ENCODE measurements at regions not wholly inside any gene's neighbourhood (a gene's known extent, or its start where the extent isn't known, plus 50 kb on each side); places are given as distances from the start of the nearest gene placed in this dataset.

- TF ChIP-seq, protein P1, sequence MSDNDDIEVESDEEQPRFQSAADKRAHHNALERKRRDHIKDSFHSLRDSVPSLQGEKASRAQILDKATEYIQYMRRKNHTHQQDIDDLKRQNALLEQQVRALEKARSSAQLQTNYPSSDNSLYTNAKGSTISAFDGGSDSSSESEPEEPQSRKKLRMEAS (IDR thresholded peaks at IDR 0.05): no peak
- no peak for TF ChIP-seq CEBPB (IDR thresholded peaks at IDR 0.05)
- TF ChIP-seq TAF1 (IDR thresholded peaks at IDR 0.05; ENCODE audit: low read depth): no peak
- no peak for TF ChIP-seq RAD21 (IDR thresholded peaks at IDR 0.05; ENCODE audit: low read depth)
- TF ChIP-seq ZBTB7A (IDR thresholded peaks at IDR 0.05; ENCODE audit: low read depth): no peak
- no peak for TF ChIP-seq TEAD4 (IDR thresholded peaks at IDR 0.05)
- TF ChIP-seq EGR1 (IDR thresholded peaks at IDR 0.05): no peak
- no peak for TF ChIP-seq CREB1 (IDR thresholded peaks at IDR 0.05; ENCODE audit: low read depth)
- TF ChIP-seq, protein P2, sequence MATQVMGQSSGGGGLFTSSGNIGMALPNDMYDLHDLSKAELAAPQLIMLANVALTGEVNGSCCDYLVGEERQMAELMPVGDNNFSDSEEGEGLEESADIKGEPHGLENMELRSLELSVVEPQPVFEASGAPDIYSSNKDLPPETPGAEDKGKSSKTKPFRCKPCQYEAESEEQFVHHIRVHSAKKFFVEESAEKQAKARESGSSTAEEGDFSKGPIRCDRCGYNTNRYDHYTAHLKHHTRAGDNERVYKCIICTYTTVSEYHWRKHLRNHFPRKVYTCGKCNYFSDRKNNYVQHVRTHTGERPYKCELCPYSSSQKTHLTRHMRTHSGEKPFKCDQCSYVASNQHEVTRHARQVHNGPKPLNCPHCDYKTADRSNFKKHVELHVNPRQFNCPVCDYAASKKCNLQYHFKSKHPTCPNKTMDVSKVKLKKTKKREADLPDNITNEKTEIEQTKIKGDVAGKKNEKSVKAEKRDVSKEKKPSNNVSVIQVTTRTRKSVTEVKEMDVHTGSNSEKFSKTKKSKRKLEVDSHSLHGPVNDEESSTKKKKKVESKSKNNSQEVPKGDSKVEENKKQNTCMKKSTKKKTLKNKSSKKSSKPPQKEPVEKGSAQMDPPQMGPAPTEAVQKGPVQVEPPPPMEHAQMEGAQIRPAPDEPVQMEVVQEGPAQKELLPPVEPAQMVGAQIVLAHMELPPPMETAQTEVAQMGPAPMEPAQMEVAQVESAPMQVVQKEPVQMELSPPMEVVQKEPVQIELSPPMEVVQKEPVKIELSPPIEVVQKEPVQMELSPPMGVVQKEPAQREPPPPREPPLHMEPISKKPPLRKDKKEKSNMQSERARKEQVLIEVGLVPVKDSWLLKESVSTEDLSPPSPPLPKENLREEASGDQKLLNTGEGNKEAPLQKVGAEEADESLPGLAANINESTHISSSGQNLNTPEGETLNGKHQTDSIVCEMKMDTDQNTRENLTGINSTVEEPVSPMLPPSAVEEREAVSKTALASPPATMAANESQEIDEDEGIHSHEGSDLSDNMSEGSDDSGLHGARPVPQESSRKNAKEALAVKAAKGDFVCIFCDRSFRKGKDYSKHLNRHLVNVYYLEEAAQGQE (IDR thresholded peaks at IDR 0.05; ENCODE audit: low read depth): no peak
- no peak for TF ChIP-seq EP300 (IDR thresholded peaks at IDR 0.05; ENCODE audit: borderline replicate concordance)
- no peak for TF ChIP-seq USF1 (IDR thresholded peaks at IDR 0.05)
- TF ChIP-seq TCF12 (IDR thresholded peaks at IDR 0.05; ENCODE audit: low read depth): no peak
- no peak for TF ChIP-seq NFIC (IDR thresholded peaks at IDR 0.05)
- no peak for TF ChIP-seq YY1 (IDR thresholded peaks at IDR 0.05; ENCODE audit: low read depth)
- no peak for TF ChIP-seq FOXM1 (IDR thresholded peaks at IDR 0.05; ENCODE audit: borderline replicate concordance, low read depth)
These were observed 77.6 kb upstream of the UNC5B start for GRCh38 chr10:71134732-71135211.

GRCh38 chr10:71135236-71135635, 77.1 kb upstream of the UNC5B start:
- TF ChIP-seq NFIC (IDR thresholded peaks at IDR 0.05) (no peak), CREB1 (IDR thresholded peaks at IDR 0.05; ENCODE audit: low read depth) (no peak), TAF1 (IDR thresholded peaks at IDR 0.05; ENCODE audit: low read depth) (no peak), USF1 (IDR thresholded peaks at IDR 0.05) (no peak), TEAD4 (IDR thresholded peaks at IDR 0.05) (no peak), CEBPB (IDR thresholded peaks at IDR 0.05) (no peak), EGR1 (IDR thresholded peaks at IDR 0.05) (no peak), TCF12 (IDR thresholded peaks at IDR 0.05; ENCODE audit: low read depth) (no peak), ZBTB7A (IDR thresholded peaks at IDR 0.05; ENCODE audit: low read depth) (no peak), RAD21 (IDR thresholded peaks at IDR 0.05; ENCODE audit: low read depth) (no peak)
- TF ChIP-seq, protein P1 (IDR thresholded peaks at IDR 0.05): no peak
- TF ChIP-seq, protein P2 (IDR thresholded peaks at IDR 0.05; ENCODE audit: low read depth): no peak

DNA sequence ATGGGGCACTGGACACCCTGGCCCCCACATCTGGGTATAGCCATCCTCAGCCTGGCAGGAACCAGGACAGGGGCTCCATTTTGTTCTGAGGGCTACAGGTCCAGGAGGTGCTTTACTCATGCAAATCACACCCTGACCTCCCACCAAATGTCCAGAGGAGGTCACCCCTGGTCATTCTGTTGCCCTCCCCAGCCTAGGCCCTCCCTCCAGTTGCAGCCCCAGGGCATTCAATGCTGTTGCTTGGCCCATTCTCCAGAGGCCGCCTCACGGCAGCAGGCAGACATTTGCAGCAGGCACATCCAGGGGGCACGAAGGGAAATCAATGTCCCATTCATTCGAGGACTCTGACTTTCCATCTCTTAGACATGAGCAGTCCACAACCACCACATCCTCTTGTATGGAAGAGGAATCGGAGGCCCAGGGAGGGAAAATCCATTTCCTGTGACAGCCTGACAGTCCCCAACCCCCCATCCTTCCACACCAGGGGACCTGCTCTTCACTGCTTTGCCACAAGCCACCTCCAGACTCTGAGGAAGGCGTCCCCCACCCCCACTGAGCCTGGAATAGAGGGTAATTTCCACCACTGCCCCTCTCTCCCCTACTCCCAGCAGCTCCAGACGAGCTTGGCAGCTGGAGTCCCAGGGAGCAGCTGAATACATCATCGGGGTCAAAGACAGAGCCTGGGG, 76.2 kb upstream of the UNC5B start:
- TF ChIP-seq RAD21 (IDR thresholded peaks at IDR 0.05; ENCODE audit: low read depth) (no peak), EGR1 (IDR thresholded peaks at IDR 0.05) (no peak), CREB1 (IDR thresholded peaks at IDR 0.05; ENCODE audit: low read depth) (no peak)

GRCh38 chr10:71137701-71138100, 74.7 kb upstream of the UNC5B start:
- TF ChIP-seq RAD21 (IDR thresholded peaks at IDR 0.05; ENCODE audit: low read depth) (no peak), EP300 (IDR thresholded peaks at IDR 0.05; ENCODE audit: borderline replicate concordance) (no peak), TAF1 (IDR thresholded peaks at IDR 0.05; ENCODE audit: low read depth) (no peak), ZBTB7A (IDR thresholded peaks at IDR 0.05; ENCODE audit: low read depth) (no peak)

GRCh38 chr10:71138166-71138830, 74.1 kb upstream of the UNC5B start:
- TF ChIP-seq TCF12 (IDR thresholded peaks at IDR 0.05; ENCODE audit: low read depth): no peak
- TF ChIP-seq EP300 (IDR thresholded peaks at IDR 0.05; ENCODE audit: borderline replicate concordance): no peak
- peak; percentile 51; the same call in 1 of the 2 replicates for TF ChIP-seq NFIC (IDR thresholded peaks at IDR 0.05)

GRCh38 chr10:71141528-71141927, 70.8 kb upstream of the UNC5B start:
- TF ChIP-seq ZBTB7A (IDR thresholded peaks at IDR 0.05; ENCODE audit: low read depth) (no peak), TAF1 (IDR thresholded peaks at IDR 0.05; ENCODE audit: low read depth) (no peak), CREB1 (IDR thresholded peaks at IDR 0.05; ENCODE audit: low read depth) (no peak), CEBPB (IDR thresholded peaks at IDR 0.05) (no peak), TCF12 (IDR thresholded peaks at IDR 0.05; ENCODE audit: low read depth) (no peak), EP300 (IDR thresholded peaks at IDR 0.05; ENCODE audit: borderline replicate concordance) (no peak), FOXM1 (IDR thresholded peaks at IDR 0.05; ENCODE audit: borderline replicate concordance, low read depth) (no peak), RAD21 (IDR thresholded peaks at IDR 0.05; ENCODE audit: low read depth) (no peak), NFIC (IDR thresholded peaks at IDR 0.05) (no peak), EGR1 (IDR thresholded peaks at IDR 0.05) (no peak), YY1 (IDR thresholded peaks at IDR 0.05; ENCODE audit: low read depth) (no peak), TEAD4 (IDR thresholded peaks at IDR 0.05) (no peak), USF1 (IDR thresholded peaks at IDR 0.05) (no peak)
- TF ChIP-seq, protein P1 (IDR thresholded peaks at IDR 0.05): no peak
- TF ChIP-seq, protein P2 (IDR thresholded peaks at IDR 0.05; ENCODE audit: low read depth): no peak

Measured in Ishikawa (cell line).